GM13976 (cell line): ENCODE measurements at regions not wholly inside any gene's neighbourhood (a gene's known extent, or its start where the extent isn't known, plus 50 kb on each side); places are given as distances from the start of the nearest gene placed in this dataset.
A peak's percentile ranks its signal among the peaks of the same experiment; 100 is the strongest.

Experiments
- DNase-seq: peaks from one replicate; pipeline ENCODE4 v3.0.0; 2012; ENCODE audit warnings: low spot score
- in situ Hi-C: fragments of 300-500 bp; cut with MboI; formaldehyde crosslinking; loops from one replicate; pipeline ENCODE4 v1.12.0; 2022; ENCODE audit warnings: low sequenced_read_pairs, mixed read lengths, inconsistent platforms; ENCODE audit not compliant: unreplicated experiment
- TF ChIP-seq, protein P1 (sequence below): IDR thresholded peaks from 2 replicates; pipeline ENCODE4 v1.5.1; 2012; ENCODE audit warnings: borderline replicate concordance, mild to moderate bottlenecking; ENCODE audit not compliant: insufficient read depth; ENCODE audit errors: extremely low read depth, missing control alignments, control extremely low read depth

DNA sequence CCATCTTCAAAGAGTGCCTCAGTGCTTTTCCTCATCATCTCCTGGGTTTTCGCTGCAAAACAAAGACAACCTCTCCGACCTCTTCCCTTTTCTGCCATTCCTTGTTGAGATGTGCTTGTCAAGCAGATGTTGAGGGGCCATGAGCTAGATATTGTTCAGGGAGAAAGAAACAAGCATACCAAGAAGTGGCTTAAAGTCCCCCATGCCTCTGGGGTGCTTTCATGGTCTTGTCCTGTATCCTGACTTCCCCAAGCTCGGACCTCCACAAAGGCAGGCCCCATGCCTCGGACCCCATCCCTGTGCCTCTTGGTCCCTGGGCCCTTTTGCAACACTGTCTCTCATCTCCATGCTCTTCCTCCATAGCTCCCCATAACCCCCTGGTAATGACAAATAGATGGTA, 103.8 kb downstream of the C1orf94 start:
- no peak for DNase-seq
- in situ Hi-C loops = no loop called here
- TF ChIP-seq, protein P1, sequence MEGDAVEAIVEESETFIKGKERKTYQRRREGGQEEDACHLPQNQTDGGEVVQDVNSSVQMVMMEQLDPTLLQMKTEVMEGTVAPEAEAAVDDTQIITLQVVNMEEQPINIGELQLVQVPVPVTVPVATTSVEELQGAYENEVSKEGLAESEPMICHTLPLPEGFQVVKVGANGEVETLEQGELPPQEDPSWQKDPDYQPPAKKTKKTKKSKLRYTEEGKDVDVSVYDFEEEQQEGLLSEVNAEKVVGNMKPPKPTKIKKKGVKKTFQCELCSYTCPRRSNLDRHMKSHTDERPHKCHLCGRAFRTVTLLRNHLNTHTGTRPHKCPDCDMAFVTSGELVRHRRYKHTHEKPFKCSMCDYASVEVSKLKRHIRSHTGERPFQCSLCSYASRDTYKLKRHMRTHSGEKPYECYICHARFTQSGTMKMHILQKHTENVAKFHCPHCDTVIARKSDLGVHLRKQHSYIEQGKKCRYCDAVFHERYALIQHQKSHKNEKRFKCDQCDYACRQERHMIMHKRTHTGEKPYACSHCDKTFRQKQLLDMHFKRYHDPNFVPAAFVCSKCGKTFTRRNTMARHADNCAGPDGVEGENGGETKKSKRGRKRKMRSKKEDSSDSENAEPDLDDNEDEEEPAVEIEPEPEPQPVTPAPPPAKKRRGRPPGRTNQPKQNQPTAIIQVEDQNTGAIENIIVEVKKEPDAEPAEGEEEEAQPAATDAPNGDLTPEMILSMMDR = no peak

DNA sequence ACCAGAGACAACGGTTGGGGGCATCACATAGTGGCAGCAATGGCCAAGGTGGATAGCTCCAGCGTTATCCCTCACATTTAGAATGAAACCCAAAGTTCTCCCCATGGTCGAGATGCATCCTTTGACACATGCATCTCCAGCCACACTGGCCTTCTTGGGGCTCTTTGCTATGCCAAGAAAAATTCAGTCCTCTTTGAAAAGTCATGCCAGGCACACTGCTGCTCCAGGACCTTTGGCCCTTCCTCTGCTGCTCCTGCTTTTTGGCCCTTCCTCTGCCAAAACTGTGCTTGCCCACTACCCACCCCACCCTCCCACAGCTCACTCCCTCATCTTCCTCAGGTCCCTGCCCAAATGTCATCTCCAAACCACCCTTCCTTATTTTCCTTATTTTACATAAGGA, 106.4 kb downstream of the C1orf94 start:
- no peak for DNase-seq
- in situ Hi-C loops = no loop called here
- TF ChIP-seq, protein P1 = no peak

DNA sequence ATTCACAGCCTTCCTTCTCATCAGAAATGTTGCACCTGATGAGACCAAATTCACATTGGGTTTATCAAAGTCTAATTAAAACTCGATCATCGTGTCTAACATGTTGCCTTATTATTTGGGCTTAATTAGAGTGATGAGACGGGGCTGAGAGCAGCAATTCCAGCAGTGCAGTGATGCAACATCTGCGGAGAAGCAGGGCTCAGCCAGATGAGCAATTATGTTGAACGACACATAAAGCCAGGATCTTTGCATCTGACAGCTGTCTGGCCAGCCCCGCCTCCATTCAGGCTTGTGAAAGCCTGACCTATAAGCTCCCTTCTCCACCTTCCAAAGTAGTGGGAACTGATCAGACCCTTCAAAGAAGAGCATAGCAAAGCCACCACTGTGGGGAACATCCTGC, 109.8 kb downstream of the C1orf94 start:
- in situ Hi-C loops = no loop called here

DNA sequence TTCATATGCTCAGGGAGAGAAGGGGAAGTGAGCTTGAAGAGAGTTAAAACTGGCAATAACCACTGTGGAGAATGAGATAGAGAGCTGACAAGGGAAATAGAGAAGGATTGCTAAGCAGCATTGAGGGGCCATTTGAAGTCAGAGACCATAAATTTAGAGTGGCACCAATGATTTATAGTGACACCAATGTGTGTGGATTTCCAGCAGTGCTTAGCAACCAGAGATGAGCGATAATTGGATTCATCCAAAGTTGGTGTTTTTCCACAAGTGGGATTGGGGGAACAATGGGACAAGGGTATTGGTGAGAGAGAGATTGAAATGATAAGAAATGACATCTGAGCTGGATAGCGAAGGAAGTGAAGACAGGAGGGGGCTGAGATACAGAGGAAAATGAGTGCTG, 114.1 kb downstream of the C1orf94 start:
- DNase-seq = no peak
- in situ Hi-C loops = no loop called here
- TF ChIP-seq, protein P1 = no peak

More for the DNA sequence above, 109.8 kb downstream of the C1orf94 start:
- TF ChIP-seq, protein P1 = no peak
- DNase-seq = no peak

DNA sequence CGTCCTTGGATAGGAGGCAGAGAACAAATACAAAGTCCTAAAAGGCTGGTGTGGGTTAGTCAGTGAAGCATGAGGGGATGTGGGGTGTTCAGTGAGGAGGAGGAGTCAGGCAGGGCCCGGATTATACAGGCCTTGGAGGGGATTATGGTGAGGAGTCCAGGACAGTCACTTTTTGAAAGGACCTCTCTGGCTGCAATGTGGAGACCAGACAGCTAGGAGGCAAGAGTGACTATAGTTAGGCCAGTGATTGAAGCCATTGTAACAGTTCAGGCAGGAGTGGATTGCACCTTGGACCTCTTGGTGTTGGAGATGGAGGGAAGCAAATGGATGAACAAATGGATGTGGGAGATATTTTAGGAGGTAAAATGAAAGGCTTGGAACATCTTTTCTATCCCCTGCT, 115.8 kb downstream of the C1orf94 start:
- TF ChIP-seq, protein P1 = peak; percentile 12
- DNase-seq = no peak
- in situ Hi-C loops = no loop called here

DNA sequence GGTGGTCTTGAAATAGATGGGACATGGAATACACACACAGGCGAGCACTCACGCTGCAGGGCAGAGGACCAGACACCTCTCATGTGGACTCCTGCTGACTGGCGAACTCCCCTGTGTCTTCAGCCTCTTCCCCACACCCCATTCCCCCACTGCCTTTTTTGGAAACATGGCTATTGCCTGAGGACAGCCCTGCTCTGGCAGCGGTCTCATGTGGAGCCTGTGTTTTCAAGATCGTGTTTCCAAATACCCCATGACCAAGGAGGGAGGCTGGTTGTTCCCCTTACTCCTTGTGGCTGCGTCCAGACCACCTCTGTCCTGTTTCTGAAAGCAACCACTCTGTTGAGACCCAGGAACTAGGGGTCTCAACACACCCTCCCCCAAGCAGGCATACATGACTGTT, 119.4 kb downstream of the C1orf94 start:
- DNase-seq = no peak
- in situ Hi-C loops = no loop called here
- TF ChIP-seq, protein P1 = no peak

DNA sequence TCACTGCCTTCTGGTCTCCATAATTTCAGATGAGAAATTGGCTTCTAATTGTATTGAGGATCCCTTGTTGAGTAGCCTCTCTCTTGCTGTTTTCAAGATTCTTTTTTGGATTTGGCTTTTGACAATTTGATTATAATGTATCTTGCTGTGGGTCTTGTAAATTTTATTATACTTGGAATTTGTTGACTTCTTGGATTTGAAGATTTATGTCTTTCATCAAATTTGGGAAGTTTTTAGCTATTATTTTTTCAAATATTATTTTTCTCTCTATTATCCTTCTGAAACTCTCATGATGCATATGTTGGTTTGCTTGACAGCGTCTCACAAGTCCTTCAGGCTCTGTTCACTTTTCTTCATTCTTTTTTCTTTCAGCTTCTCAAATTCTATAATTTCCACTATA, 126.1 kb downstream of the C1orf94 start:
- DNase-seq = no peak
- in situ Hi-C loops = no loop called here
- TF ChIP-seq, protein P1 = no peak
